Smooth muscle cell (in vitro differentiated cells): ENCODE measurements at regions not wholly inside any gene's neighbourhood (a gene's known extent, or its start where the extent isn't known, plus 50 kb on each side); places are given as distances from the start of the nearest gene placed in this dataset.

Source experiments
- DNase-seq: peaks from one replicate; lab custom pipeline; 2025; ENCODE audit not compliant: unreplicated experiment; lab: John Stamatoyannopoulos, UW
- H2AFZ ChIP-seq: fragments of 200-600 bp; sonication (generic); 2 replicates; pipeline ENCODE4 v1.6.0; 2016; ENCODE audit warnings: antibody characterized with exemption, low read depth, mild to moderate bottlenecking
- H3F3A ChIP-seq: fragments of 200-600 bp; sonication (generic); 2 replicates; pipeline ENCODE4 v1.6.0; 2017; ENCODE audit warnings: antibody characterized with exemption, low read depth
- H3K27ac ChIP-seq: fragments of 200-600 bp; sonication (generic); 2 replicates; pipeline ENCODE4 v1.5.1; 2016; ENCODE audit warnings: low read depth, mild to moderate bottlenecking
- H3K27me3 ChIP-seq: fragments of 200-600 bp; sonication (generic); 2 replicates; pipeline ENCODE4 v1.6.1; 2016; ENCODE audit warnings: low read depth, mild to moderate bottlenecking
- H3K36me3 ChIP-seq: fragments of 200-600 bp; sonication (generic); 2 replicates; pipeline ENCODE4 v1.5.1; 2016; ENCODE audit warnings: low read depth
- H3K4me1 ChIP-seq: fragments of 200-600 bp; sonication (generic); 2 replicates; pipeline ENCODE4 v1.5.1; 2016; ENCODE audit warnings: low read depth
- H3K4me2 ChIP-seq: fragments of 200-600 bp; sonication (generic); 2 replicates; pipeline ENCODE4 v1.6.0; 2016; ENCODE audit warnings: mild to moderate bottlenecking
- H3K4me3 ChIP-seq: fragments of 200-600 bp; sonication (generic); 2 replicates; pipeline ENCODE4 v1.5.1; 2016; ENCODE audit warnings: mild to moderate bottlenecking
- H3K79me2 ChIP-seq: fragments of 200-600 bp; sonication (generic); 2 replicates; pipeline ENCODE4 v1.6.0; 2016; ENCODE audit warnings: low read depth, mild to moderate bottlenecking
- H3K9ac ChIP-seq: fragments of 200-600 bp; sonication (generic); 2 replicates; pipeline ENCODE4 v1.6.0; 2016; ENCODE audit warnings: low read depth
- H3K9me3 ChIP-seq: fragments of 200-600 bp; sonication (generic); replicated peaks from 2 replicates; pipeline ENCODE4 v1.5.1; 2016; ENCODE audit warnings: low read depth
- H4K20me1 ChIP-seq: fragments of 200-600 bp; sonication (generic); 2 replicates; pipeline ENCODE4 v1.6.0; 2016; ENCODE audit warnings: low read depth
- CTCF ChIP-seq: fragments of 200-600 bp; sonication (generic); IDR thresholded peaks from 2 replicates; pipeline ENCODE4 v1.5.1; 2017; ENCODE audit warnings: borderline replicate concordance, mild to moderate bottlenecking, antibody characterized with exemption; ENCODE audit not compliant: insufficient read depth, poor library complexity, severe bottlenecking
- WGBS: methylation state at CpG from one replicate; pipeline ENCODE4 v1.1.7; 2016; ENCODE audit warnings: low lambda C conversion rate; 5-methylcytosine and 5-hydroxymethylcytosine counted together

DNA sequence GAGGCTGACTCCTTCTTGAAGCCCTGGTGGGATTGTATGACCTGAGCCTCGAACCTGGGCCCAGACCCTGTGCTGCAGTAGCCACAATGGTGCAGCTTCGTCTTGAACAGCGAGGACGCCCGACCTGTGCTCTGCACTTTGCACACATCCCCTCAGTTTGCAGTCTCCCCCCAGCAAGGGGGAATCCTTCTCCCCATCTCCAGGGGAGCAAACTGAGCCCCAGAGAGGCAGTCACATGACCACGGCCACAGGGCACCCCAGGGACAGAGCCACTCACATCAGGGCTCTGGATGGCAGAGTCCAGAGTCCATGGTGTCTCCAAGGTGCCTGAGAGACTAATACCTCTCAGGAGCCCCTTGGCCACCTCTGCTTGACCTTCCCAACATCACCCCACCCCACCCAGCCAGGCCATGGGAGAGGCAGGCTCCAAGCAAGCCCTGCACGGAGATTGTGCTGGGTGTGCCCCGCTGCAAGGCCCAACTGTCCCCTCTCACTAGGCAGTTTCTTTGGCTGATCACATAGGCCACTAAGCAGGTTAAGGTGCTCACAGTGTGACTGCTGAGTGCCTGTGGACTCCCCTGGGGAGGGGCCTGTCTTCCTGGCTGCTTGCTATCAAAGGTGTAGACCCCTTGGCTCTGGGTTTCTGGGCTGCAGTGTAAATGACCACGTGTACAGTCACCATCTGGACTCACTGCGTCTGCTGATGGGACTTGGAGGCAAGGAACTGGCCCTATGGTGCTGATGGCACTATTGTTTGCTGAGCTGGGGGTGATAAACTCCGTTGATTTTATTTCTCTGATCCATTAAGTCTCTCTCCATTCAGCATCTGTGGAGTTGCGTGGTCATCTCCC lies 398.1 kb downstream of the MATN1 start:
- no peak for DNase-seq

GRCh38 chr1:30324251-30325084 lies 398.9 kb downstream of the MATN1 start:
- H3K9me3 ChIP-seq: no peaks in the 10 kb centered on the region
- no peak for TF ChIP-seq CTCF
- no peaks in the 10 kb centered on the region for H3K27me3 ChIP-seq
- no peak overlapping the region for H3K4me3 ChIP-seq
- 84% methylated on average over 9 of the region's 9 CpGs for WGBS
- no peaks in the 10 kb centered on the region for H3F3A ChIP-seq
- no peak overlapping the region for H2AFZ ChIP-seq
- H3K36me3 ChIP-seq: no peaks in the 10 kb centered on the region
- H3K9ac ChIP-seq: no peak overlapping the region
- no peak overlapping the region for H3K4me2 ChIP-seq
- H3K4me1 ChIP-seq: no peaks in the 10 kb centered on the region
- H4K20me1 ChIP-seq: no peaks in the 10 kb centered on the region
- no peaks in the 10 kb centered on the region for H3K79me2 ChIP-seq
- no peak overlapping the region for H3K27ac ChIP-seq
- no peak for DNase-seq

More for the DNA sequence above, 398.1 kb downstream of the MATN1 start:
- Histone ChIP-seq H3K9ac (no peak overlapping the region), H3F3A (no peaks in the 10 kb centered on the region), H3K4me1 (no peaks in the 10 kb centered on the region), H3K79me2 (no peaks in the 10 kb centered on the region), H2AFZ (no peak overlapping the region), H4K20me1 (no peaks in the 10 kb centered on the region), H3K4me3 (no peak overlapping the region), H3K9me3 (no peaks in the 10 kb centered on the region), H3K36me3 (no peaks in the 10 kb centered on the region), H3K4me2 (no peak overlapping the region), H3K27me3 (no peaks in the 10 kb centered on the region), H3K27ac (no peak overlapping the region)
- 91% methylated on average over 12 of the region's 12 CpGs for WGBS
- TF ChIP-seq CTCF: no peak

DNA sequence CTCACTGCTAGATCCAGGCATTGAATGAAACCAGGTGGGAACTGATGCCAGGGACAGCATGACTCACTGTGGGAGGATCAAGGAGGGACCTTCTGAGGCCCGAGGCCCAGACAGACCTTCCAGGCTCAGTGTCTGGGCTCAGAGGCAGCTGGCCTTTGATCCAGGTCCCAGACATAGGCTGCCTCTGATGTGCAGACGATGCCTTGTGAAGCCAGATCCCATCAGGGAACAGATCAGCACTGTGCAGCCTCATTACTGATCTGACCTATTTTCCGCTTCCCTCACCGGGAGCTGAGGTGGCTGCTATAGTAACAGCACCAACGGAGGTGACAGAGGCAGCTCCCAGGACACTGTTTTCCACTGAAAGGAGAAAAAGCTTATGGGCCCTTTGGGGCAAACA lies 399.5 kb downstream of the MATN1 start:
- H3K4me3 ChIP-seq: no peak overlapping the region

More for the DNA sequence above, 399.5 kb downstream of the MATN1 start:
- Histone ChIP-seq H3K4me2 (no peak overlapping the region), H3K9me3 (no peaks in the 10 kb centered on the region), H3F3A (no peaks in the 10 kb centered on the region), H3K9ac (no peak overlapping the region), H3K36me3 (no peaks in the 10 kb centered on the region), H2AFZ (no peak overlapping the region), H3K27ac (no peak overlapping the region), H3K79me2 (no peaks in the 10 kb centered on the region), H3K27me3 (no peaks in the 10 kb centered on the region), H4K20me1 (no peaks in the 10 kb centered on the region), H3K4me1 (no peaks in the 10 kb centered on the region)
- no peak for DNase-seq
- 24% methylated on average over 5 of the region's 5 CpGs for WGBS
- no peak for TF ChIP-seq CTCF
